ENCODE measurements at regions not wholly inside any gene's neighbourhood (a gene's known extent, or its start where the extent isn't known, plus 50 kb on each side); places are given as distances from the start of the nearest gene placed in this dataset.

- no peak for TF ChIP-seq CTCF (conservative IDR thresholded peaks at IDR 0.05; ENCODE audit: low read length)
- no peak for TF ChIP-seq EZH2phosphoT487 (IDR thresholded peaks at IDR 0.05; ENCODE audit: borderline replicate concordance)
Observed at GRCh38 chr20:55744896-55745295, 260.4 kb downstream of the CBLN4 start.
